22Rv1 (cell line): ENCODE measurements at regions not wholly inside any gene's neighbourhood (a gene's known extent, or its start where the extent isn't known, plus 50 kb on each side); places are given as distances from the start of the nearest gene placed in this dataset.

ENCODE experiments used
- CTCF ChIP-seq: fragments of 450-650 bp; IDR thresholded peaks from 2 replicates; pipeline ENCODE4 v1.5.1; 2017; ENCODE audit warnings: mild to moderate bottlenecking
- ZFX ChIP-seq: fragments of 450-650 bp; IDR thresholded peaks from 2 replicates; pipeline ENCODE4 v1.6.1; 2017; ENCODE audit warnings: antibody characterized with exemption, borderline replicate concordance

- TF ChIP-seq CTCF (no peak), ZFX (no peak)
These were observed 61.1 kb upstream of the SLC22A16 start for GRCh38 chr6:110537208-110538123.
